ENCODE measurements at regions not wholly inside any gene's neighbourhood (a gene's known extent, or its start where the extent isn't known, plus 50 kb on each side); places are given as distances from the start of the nearest gene placed in this dataset.

DNA sequence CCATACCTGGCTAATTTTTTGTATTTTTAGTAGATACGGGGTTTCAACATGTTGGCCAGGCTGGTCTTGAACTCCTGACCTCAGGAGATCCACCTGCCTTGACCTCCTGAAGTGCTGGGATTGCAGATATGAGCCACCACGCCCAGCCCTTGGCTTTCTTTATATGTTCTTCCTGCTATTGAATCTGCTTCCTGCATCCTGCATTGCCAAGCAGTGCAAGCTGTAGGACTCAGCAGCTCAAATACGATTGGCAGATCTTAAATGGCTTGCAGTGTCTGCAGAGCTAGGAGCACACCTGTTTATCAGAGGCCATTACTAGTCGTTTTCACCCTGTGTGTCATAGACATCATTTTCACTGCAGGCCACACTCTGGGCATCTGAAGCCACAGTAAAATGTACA, 426.2 kb upstream of the PPP2R3A start (continued):
- TF ChIP-seq, protein P1, sequence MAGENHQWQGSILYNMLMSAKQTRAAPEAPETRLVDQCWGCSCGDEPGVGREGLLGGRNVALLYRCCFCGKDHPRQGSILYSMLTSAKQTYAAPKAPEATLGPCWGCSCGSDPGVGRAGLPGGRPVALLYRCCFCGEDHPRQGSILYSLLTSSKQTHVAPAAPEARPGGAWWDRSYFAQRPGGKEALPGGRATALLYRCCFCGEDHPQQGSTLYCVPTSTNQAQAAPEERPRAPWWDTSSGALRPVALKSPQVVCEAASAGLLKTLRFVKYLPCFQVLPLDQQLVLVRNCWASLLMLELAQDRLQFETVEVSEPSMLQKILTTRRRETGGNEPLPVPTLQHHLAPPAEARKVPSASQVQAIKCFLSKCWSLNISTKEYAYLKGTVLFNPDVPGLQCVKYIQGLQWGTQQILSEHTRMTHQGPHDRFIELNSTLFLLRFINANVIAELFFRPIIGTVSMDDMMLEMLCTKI (IDR thresholded peaks at IDR 0.05; ENCODE audit: partially characterized antibody) = no peak
- TF ChIP-seq ZNF184 (CRISPR knock-in tag; IDR thresholded peaks at IDR 0.05) = no peak
- no peak for TF ChIP-seq YY1 (IDR thresholded peaks at IDR 0.05; ENCODE audit: borderline replicate concordance in 1 of 3, control insufficient read depth in 1 of 3, extremely low read depth in 1 of 3, insufficient read depth in 3 of 3, insufficient read length in 1 of 3, insufficient replicate concordance in 2 of 3, low read depth in 1 of 3, low read length in 2 of 3)
- no peak for TF ChIP-seq NEUROD1 (IDR thresholded peaks at IDR 0.05; ENCODE audit: borderline replicate concordance, low read depth, low read length, partially characterized antibody)
- TF ChIP-seq, protein P2, sequence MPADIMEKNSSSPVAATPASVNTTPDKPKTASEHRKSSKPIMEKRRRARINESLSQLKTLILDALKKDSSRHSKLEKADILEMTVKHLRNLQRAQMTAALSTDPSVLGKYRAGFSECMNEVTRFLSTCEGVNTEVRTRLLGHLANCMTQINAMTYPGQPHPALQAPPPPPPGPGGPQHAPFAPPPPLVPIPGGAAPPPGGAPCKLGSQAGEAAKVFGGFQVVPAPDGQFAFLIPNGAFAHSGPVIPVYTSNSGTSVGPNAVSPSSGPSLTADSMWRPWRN (IDR thresholded peaks at IDR 0.05; ENCODE audit: low read depth) = no peak
- TF ChIP-seq ZFP36 (IDR thresholded peaks at IDR 0.05; ENCODE audit: low read depth, low read length, partially characterized antibody) = no peak
- TF ChIP-seq ZNF699 (CRISPR knock-in tag; IDR thresholded peaks at IDR 0.05; ENCODE audit: insufficient replicate concordance) = no peak
- TF ChIP-seq ZFP1 (CRISPR knock-in tag; IDR thresholded peaks at IDR 0.05) = no peak
- TF ChIP-seq RBM39 (optimal IDR thresholded peaks at IDR 0.05; ENCODE audit: low read depth, low read length) = no peak

DNA sequence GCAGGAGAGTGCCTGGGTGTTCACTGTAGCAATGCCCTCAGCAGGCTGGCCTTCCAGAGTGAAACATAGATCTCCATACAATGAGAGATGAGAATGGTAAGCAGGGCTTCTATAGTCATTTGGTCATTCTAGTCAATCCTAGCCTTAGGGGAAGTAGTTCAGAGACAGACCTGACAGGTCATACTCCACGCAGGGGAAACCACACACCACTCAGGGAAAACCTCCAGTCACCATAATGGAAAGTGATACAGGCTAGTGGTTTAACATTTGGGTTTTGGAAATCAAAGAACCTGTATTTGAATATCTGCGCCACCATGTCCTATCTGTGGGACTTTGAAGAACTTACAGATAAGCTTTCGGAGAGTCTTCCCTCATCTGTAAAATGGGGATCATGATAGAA, 425.7 kb upstream of the PPP2R3A start:
- H3K27ac ChIP-seq (ENCODE audit: extremely low read depth, low read depth, low read length) = no peak overlapping the region
- intact Hi-C loops (cut with micrococcal nuclease) (no loop called here), in situ Hi-C loops (cut with MboI) (no loop called here)
- no peaks in the 10 kb centered on the region for H3K9me3 ChIP-seq (replicated peaks; ENCODE audit: control insufficient read depth, insufficient read depth, low read depth, low read length)
- H3K4me1 ChIP-seq (replicated peaks in 1 of 2; ENCODE audit: control insufficient read depth in 2 of 2, insufficient read depth in 2 of 2, low read length in 2 of 2) = no peaks in the 10 kb centered on the region
- TF ChIP-seq, protein P3, sequence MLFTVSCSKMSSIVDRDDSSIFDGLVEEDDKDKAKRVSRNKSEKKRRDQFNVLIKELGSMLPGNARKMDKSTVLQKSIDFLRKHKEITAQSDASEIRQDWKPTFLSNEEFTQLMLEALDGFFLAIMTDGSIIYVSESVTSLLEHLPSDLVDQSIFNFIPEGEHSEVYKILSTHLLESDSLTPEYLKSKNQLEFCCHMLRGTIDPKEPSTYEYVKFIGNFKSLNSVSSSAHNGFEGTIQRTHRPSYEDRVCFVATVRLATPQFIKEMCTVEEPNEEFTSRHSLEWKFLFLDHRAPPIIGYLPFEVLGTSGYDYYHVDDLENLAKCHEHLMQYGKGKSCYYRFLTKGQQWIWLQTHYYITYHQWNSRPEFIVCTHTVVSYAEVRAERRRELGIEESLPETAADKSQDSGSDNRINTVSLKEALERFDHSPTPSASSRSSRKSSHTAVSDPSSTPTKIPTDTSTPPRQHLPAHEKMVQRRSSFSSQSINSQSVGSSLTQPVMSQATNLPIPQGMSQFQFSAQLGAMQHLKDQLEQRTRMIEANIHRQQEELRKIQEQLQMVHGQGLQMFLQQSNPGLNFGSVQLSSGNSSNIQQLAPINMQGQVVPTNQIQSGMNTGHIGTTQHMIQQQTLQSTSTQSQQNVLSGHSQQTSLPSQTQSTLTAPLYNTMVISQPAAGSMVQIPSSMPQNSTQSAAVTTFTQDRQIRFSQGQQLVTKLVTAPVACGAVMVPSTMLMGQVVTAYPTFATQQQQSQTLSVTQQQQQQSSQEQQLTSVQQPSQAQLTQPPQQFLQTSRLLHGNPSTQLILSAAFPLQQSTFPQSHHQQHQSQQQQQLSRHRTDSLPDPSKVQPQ (CRISPR knock-in tag; IDR thresholded peaks at IDR 0.05; ENCODE audit: borderline replicate concordance) = no peak
- no peak for TF ChIP-seq ZNF311 (CRISPR knock-in tag; IDR thresholded peaks at IDR 0.05)
- TF ChIP-seq NCOA2 (IDR thresholded peaks at IDR 0.05; ENCODE audit: partially characterized antibody in 2 of 2) = no peak
- no peaks in the 10 kb centered on the region for H3K79me2 ChIP-seq (ENCODE audit: control insufficient read depth, insufficient read depth, low read length)
- no peak overlapping the region for H3K4me3 ChIP-seq
- H3K9ac ChIP-seq (ENCODE audit: insufficient read depth in 1 of 2, low read depth in 2 of 2, low read length in 2 of 2) = no peak overlapping the region
- no TSS peak for BruUV-seq (replicated peaks)
- ATAC-seq (no peak), DNase-seq (ENCODE audit: extremely low read depth in 1 of 4, low spot score in 3 of 4) (no peak), FAIRE-seq (no peak)
- no peaks in the 10 kb centered on the region for H3K9me1 ChIP-seq (ENCODE audit: control insufficient read depth, insufficient read depth, low read length)
- H3K36me3 ChIP-seq (ENCODE audit: control insufficient read depth, insufficient read depth, low read length) = no peaks in the 10 kb centered on the region
- H2AFZ ChIP-seq (ENCODE audit: low read depth, low read length) = no peak overlapping the region
- no peaks in the 10 kb centered on the region; a peak in 1 of 5 replicates for H3K27me3 ChIP-seq (ENCODE audit: control insufficient read depth in 2 of 2, insufficient read depth in 2 of 2, low read length in 2 of 2)
- H4K20me1 ChIP-seq (replicated peaks; ENCODE audit: control insufficient read depth, insufficient read depth, low read length) = no peaks in the 10 kb centered on the region
- POLR2A ChIA-PET = interaction anchor here (0.5 kb wide), 1 partner anchor 10 kb away, joined by 3 read pairs; no protein-coding TSS in a partner anchor
- CTCF ChIA-PET (ENCODE audit: low intra/inter-chr PET ratio) = no interaction called here
- H3K4me2 ChIP-seq (ENCODE audit: insufficient read depth, low read length) = no peak overlapping the region
- 3% methylated on average over 3 of the region's 3 CpGs for WGBS (ENCODE audit: insufficient coverage, low coverage, missing lambda C conversion rate)

Measured in K562 (cell line).